ENCODE measurements at regions not wholly inside any gene's neighbourhood (a gene's known extent, or its start where the extent isn't known, plus 50 kb on each side); places are given as distances from the start of the nearest gene placed in this dataset.

DNA sequence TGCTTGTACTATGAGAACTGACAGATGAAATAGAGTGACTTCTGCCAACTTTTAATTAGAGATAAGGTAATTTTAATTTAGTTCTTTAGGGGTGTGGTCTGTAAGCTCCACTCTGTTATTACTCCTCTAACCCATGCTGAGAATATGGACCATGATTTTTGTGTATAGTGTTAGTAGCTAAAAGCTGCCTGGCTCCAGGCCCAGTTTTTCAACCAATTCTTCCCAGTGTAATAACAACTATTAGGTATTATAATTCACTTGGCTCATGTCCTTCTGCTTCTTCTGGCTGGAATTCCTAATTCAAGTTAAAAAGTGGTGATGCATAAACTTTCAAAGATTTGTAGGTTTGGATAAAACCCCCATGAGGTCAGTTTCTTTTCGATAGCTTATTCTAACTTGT is 216.3 kb downstream of the ISL1 start:
- TF ChIP-seq CTCF (IDR thresholded peaks at IDR 0.05; ENCODE audit: insufficient read depth, low read depth, low read length), result no peak
- H3K27me3 ChIP-seq (ENCODE audit: control insufficient read depth, insufficient read depth, low read length), result no peaks in the 10 kb centered on the region
- no peak overlapping the region for H3K4me3 ChIP-seq (ENCODE audit: low read depth, low read length)
- no peaks in the 10 kb centered on the region for H3K36me3 ChIP-seq (ENCODE audit: control insufficient read depth, insufficient read depth, low read length)
- no peak for DNase-seq (ENCODE audit: low read depth)
- ChIA-PET CTCF (interaction anchor here (1.0 kb wide), 1 partner anchor 9 kb away, joined by 5 read pairs; no protein-coding TSS in a partner anchor), POLR2A (no interaction called here)

DNA sequence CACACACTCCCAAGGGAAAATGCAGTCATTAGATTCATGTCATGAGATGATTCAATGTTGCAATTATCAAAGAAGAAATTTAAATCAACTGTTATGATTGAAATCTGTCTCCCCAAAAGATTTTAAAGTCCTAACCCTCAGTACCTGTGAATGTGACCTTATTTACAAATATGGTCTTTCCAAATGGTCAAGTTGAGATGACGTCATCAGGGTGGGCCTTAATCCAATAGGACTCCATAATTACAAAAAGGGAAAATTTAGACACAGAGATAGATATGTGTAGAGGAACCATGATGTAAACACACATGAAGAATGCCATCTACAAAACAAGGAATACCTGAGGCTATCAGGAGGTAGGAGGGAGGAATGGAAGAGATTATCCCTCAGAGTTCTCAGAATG is 221.1 kb downstream of the ISL1 start:
- CTCF ChIA-PET, result no interaction called here
- no peak overlapping the region for H3K4me3 ChIP-seq (ENCODE audit: low read depth, low read length)
- POLR2A ChIA-PET, result no interaction called here
- no peaks in the 10 kb centered on the region for H3K27me3 ChIP-seq (ENCODE audit: control insufficient read depth, insufficient read depth, low read length)
- no peak for TF ChIP-seq CTCF (IDR thresholded peaks at IDR 0.05; ENCODE audit: insufficient read depth, low read depth, low read length)
- no peaks in the 10 kb centered on the region for H3K36me3 ChIP-seq (ENCODE audit: control insufficient read depth, insufficient read depth, low read length)
- DNase-seq (ENCODE audit: low read depth), result no peak

DNA sequence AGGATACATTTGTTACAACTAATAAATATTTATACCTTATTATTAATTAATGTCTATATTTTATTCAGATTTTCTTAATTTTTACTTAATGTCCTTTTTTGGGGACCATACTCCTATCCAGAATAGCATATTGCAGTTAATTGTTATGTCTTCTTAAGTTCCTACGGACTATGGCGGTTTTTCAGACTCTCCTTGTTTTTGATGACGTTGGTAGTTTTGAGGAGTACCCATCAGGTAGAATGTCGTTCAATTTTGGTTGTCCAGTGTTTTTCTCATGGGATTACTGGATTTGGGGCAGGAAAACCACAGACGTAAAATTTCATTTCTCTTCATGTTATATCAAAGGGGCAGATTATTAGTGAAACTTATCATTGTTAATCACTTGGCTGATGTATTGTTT is 223.7 kb downstream of the ISL1 start:
- ChIA-PET POLR2A (no interaction called here), CTCF (no interaction called here)
- TF ChIP-seq CTCF (IDR thresholded peaks at IDR 0.05; ENCODE audit: insufficient read depth, low read depth, low read length), result no peak
- no peak for DNase-seq (ENCODE audit: low read depth)
- H3K36me3 ChIP-seq (ENCODE audit: control insufficient read depth, insufficient read depth, low read length), result no peaks in the 10 kb centered on the region
- no peaks in the 10 kb centered on the region for H3K27me3 ChIP-seq (ENCODE audit: control insufficient read depth, insufficient read depth, low read length)
- no peak overlapping the region for H3K4me3 ChIP-seq (ENCODE audit: low read depth, low read length)

GRCh38 chr5:51618234-51618633 is 235.0 kb downstream of the ISL1 start:
- Histone ChIP-seq H3K36me3 (ENCODE audit: control insufficient read depth, insufficient read depth, low read length) (no peaks in the 10 kb centered on the region), H3K4me3 (ENCODE audit: low read depth, low read length) (no peak overlapping the region), H3K27me3 (ENCODE audit: control insufficient read depth, insufficient read depth, low read length) (no peaks in the 10 kb centered on the region; the same call in 1 of the 2 replicates)
- POLR2A ChIA-PET, result no interaction called here
- TF ChIP-seq CTCF (IDR thresholded peaks at IDR 0.05; ENCODE audit: insufficient read depth, low read depth, low read length), result no peak
- no peak for DNase-seq (ENCODE audit: low read depth)
- CTCF ChIA-PET, result interaction anchor here (1.0 kb wide), 1 partner anchor 15 kb away, joined by 3 read pairs; no protein-coding TSS in a partner anchor

DNA sequence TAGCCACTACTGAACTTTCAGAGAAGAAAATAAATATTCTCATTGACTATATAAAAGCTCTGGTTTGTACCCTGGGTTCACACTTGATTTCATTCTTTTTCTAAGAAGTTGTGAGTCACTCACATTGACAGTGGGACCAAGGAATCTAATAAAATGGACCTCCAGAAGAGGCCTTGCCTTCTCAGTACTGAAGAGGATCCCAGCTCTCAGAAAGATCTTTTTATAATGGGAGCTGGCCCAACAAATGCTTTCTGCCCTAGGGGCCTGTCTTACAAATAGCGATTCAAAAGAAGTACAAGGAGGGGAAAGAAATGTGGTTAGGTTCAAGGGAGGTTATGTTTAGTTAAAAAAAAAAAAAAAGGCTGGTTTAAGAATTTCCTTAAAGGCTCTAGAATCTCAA is 237.9 kb downstream of the ISL1 start:
- peak; percentile 71 for DNase-seq (ENCODE audit: low read depth)
- Histone ChIP-seq H3K36me3 (ENCODE audit: control insufficient read depth, insufficient read depth, low read length) (no peaks in the 10 kb centered on the region), H3K4me3 (ENCODE audit: low read depth, low read length) (no peak overlapping the region), H3K27me3 (ENCODE audit: control insufficient read depth, insufficient read depth, low read length) (no peaks in the 10 kb centered on the region; the same call in 1 of the 2 replicates)
- TF ChIP-seq CTCF (IDR thresholded peaks at IDR 0.05; ENCODE audit: insufficient read depth, low read depth, low read length), result no peak
- POLR2A ChIA-PET, result no interaction called here
- CTCF ChIA-PET, result no interaction called here
